Putamen (tissue), 1 donor: ENCODE measurements at regions not wholly inside any gene's neighbourhood (a gene's known extent, or its start where the extent isn't known, plus 50 kb on each side); places are given as distances from the start of the nearest gene placed in this dataset.
A peak's percentile ranks its signal among the peaks of the same experiment; 100 is the strongest.

ENCODE experiments used
- DNase-seq: peaks from one replicate; pipeline ENCODE4 v3.0.0-alpha.2; 2016; ENCODE audit warnings: low spot score

- DNase-seq = no peak
Measured at GRCh38 chr14:27945512-27945911, 821.1 kb upstream of the FOXG1 start.

GRCh38 chr14:27958757-27959156, 807.8 kb upstream of the FOXG1 start:
- no peak for DNase-seq

- DNase-seq = no peak
Measured at GRCh38 chr14:27995691-27996090, 770.9 kb upstream of the FOXG1 start.

- no peak for DNase-seq
Measured at GRCh38 chr14:28001002-28001401, 765.6 kb upstream of the FOXG1 start.

GRCh38 chr14:28012629-28013415, 753.8 kb upstream of the FOXG1 start:
- DNase-seq = no peak

GRCh38 chr14:28020112-28020511, 746.5 kb upstream of the FOXG1 start:
- DNase-seq = no peak

- DNase-seq = no peak
Measured at GRCh38 chr14:28023853-28024252, 742.7 kb upstream of the FOXG1 start.

- DNase-seq = no peak
Measured at GRCh38 chr14:28052251-28052650, 714.3 kb upstream of the FOXG1 start.

GRCh38 chr14:28055008-28055407, 711.6 kb upstream of the FOXG1 start:
- no peak for DNase-seq

GRCh38 chr14:28057359-28058296, 709.0 kb upstream of the FOXG1 start:
- peak; percentile 1 for DNase-seq

GRCh38 chr14:28059254-28059653, 707.3 kb upstream of the FOXG1 start:
- no peak for DNase-seq

GRCh38 chr14:28061006-28061405, 705.6 kb upstream of the FOXG1 start:
- DNase-seq = no peak

- DNase-seq = no peak
Measured at GRCh38 chr14:28077021-28077420, 689.6 kb upstream of the FOXG1 start.

- DNase-seq = no peak
Measured at GRCh38 chr14:28083389-28083788, 683.2 kb upstream of the FOXG1 start.

- DNase-seq = no peak
Measured at GRCh38 chr14:28088125-28088524, 678.5 kb upstream of the FOXG1 start.

- no peak for DNase-seq
Measured at GRCh38 chr14:28097585-28097984, 669.0 kb upstream of the FOXG1 start.

GRCh38 chr14:28098856-28099255, 667.7 kb upstream of the FOXG1 start:
- DNase-seq = no peak

- DNase-seq = no peak
Measured at GRCh38 chr14:28102001-28102400, 664.6 kb upstream of the FOXG1 start.

GRCh38 chr14:28102814-28103213, 663.8 kb upstream of the FOXG1 start:
- DNase-seq = no peak

GRCh38 chr14:28113311-28113710, 653.3 kb upstream of the FOXG1 start:
- no peak for DNase-seq

- no peak for DNase-seq
Measured at GRCh38 chr14:28116716-28117115, 649.9 kb upstream of the FOXG1 start.

GRCh38 chr14:28119849-28120248, 646.7 kb upstream of the FOXG1 start:
- DNase-seq = no peak

GRCh38 chr14:28120391-28120790, 646.2 kb upstream of the FOXG1 start:
- no peak for DNase-seq
